ENCODE measurements at regions not wholly inside any gene's neighbourhood (a gene's known extent, or its start where the extent isn't known, plus 50 kb on each side); places are given as distances from the start of the nearest gene placed in this dataset.

GRCh38 chr6:94323853-94324252 is 904.5 kb upstream of the EPHA7 start:
- DNase-seq (ENCODE audit: low spot score in 2 of 2) (no peak), ATAC-seq (no peak)
- Mint-ChIP-seq H3K4me1 (no peaks in the 10 kb centered on the region), H3K36me3 (no peaks in the 10 kb centered on the region), H3K9me3 (peaks cover 10% of the 10 kb centered on the region), H3K4me3 (no peak overlapping the region), H3K27ac (no peak overlapping the region)

DNA sequence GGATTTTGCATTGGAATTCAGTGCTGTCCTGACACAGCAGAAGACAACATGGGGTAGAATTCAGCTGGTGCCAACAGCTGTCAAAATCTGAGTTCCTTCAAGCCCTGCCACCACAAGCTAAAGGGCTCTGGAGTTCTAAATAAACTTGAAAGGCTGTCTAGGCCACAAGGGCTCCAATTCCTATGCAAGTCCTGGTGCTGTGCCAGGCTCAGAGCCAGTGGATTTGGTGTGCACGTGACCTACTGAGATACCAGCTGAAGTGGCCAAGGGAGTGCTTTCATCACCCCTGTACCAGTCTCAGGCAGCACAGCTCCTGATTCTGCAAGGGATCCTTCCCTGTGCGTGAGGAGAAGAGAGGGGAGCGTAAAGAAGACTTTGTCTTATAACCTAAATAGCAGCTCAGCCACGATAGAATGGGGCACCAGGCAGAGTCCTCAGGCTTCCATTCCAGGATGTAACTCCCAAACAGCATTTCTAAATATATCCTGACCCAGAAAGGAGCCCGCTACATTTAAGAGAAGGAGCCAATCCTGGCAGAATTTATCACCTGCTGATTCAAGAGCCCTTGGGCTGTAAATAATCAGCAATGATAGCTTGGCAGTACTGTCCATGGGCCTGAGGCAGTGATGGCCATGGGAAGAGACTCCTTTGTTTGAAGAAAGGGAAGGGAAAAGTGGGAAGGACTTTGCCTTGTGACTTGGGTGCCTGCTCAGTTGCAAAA is 881.2 kb upstream of the EPHA7 start:
- ATAC-seq (no peak), DNase-seq (ENCODE audit: low spot score in 2 of 2) (no peak)
- no peaks in the 10 kb centered on the region for H3K36me3 Mint-ChIP-seq
- no peaks in the 10 kb centered on the region for H3K4me1 Mint-ChIP-seq
- no peak overlapping the region for H3K27ac Mint-ChIP-seq
- peaks cover 9% of the 10 kb centered on the region for H3K9me3 Mint-ChIP-seq
- no peak overlapping the region for H3K4me3 Mint-ChIP-seq

GRCh38 chr6:94289131-94289530 is 869.8 kb upstream of the EPHA7 start:
- H3K4me1 Mint-ChIP-seq = no peaks in the 10 kb centered on the region
- DNase-seq (ENCODE audit: low spot score in 2 of 2) = no peak
- no peak overlapping the region for H3K27ac Mint-ChIP-seq
- ATAC-seq = no peak
- no peak overlapping the region for H3K4me3 Mint-ChIP-seq
- H3K36me3 Mint-ChIP-seq = no peaks in the 10 kb centered on the region
- peaks cover 3% of the 10 kb centered on the region for H3K9me3 Mint-ChIP-seq

- no peaks in the 10 kb centered on the region for H3K4me1 Mint-ChIP-seq
- no peak overlapping the region for H3K4me3 Mint-ChIP-seq
- no peak overlapping the region for H3K27ac Mint-ChIP-seq
- DNase-seq (ENCODE audit: low spot score in 2 of 2) (no peak), ATAC-seq (no peak)
- peaks cover 5% of the 10 kb centered on the region for H3K9me3 Mint-ChIP-seq
- H3K36me3 Mint-ChIP-seq = no peaks in the 10 kb centered on the region
Measured at GRCh38 chr6:94278146-94278545, 858.8 kb upstream of the EPHA7 start.

DNA sequence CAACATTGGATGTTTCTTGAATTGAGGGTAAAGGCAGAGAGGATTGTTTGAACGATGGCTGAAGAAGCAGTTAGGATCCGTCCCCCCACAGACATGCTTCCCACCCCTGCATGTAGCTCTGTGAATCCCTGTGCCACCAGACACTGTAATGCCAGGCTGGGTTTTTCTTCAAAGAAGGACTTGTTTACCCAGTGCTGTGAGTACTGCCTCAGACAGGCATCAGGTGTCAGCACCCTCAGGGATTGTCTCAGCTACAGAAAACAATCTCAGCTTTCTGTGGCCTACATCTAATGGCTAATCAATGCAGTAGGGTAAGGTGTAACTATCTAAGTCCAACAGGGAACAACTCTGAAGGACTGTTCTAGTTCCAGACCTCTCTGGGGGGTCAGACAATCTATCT is 853.0 kb upstream of the EPHA7 start:
- no peak for ATAC-seq
- Mint-ChIP-seq H3K4me3 (no peak overlapping the region), H3K36me3 (no peaks in the 10 kb centered on the region)

DNA sequence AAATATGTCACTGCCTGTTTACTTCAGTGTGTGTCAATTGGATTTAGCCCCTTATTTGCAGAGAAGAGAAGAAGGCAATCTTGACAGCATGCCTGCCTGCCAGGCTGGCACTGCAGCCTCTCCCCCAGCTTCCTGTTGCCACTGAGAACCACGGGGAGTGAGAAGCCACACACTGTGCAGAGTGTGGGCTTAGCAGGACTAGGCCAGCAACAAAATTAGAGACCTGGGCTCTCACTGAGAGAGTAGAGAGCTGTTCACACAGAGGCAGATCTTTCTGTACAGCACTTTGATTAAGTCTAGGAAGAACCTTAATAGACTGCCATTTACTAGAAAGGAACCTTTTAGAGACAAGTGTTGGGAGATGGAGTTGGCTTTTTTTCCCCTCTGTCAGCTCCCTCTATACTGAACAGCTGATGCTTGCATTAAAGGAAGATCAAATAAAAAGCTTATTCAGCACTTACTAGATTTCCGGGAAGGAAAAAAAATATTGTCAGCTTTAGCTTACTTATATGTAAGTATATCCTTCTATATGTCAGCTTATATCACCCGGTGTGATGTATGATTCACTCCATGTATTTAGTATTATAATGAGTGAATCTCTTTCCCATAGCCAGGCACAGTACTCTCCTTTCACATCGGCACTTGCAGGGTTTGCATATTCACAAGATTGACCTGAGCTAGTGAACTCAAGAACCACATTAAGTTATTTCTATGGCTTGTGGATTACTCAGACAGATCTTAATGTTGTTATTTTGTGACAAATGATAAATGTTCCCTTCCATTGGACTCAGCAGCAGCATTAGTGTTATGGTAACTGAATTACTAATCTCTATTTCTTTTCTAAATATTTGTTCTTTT is 851.0 kb upstream of the EPHA7 start:
- H3K27ac Mint-ChIP-seq = no peak overlapping the region
- H3K36me3 Mint-ChIP-seq = no peaks in the 10 kb centered on the region
- DNase-seq (ENCODE audit: low spot score in 2 of 2) = no peak
- no peak overlapping the region for H3K4me3 Mint-ChIP-seq
- ATAC-seq = no peak
- H3K4me1 Mint-ChIP-seq = no peaks in the 10 kb centered on the region
- peaks cover 25% of the 10 kb centered on the region for H3K9me3 Mint-ChIP-seq

More for the DNA sequence above, 853.0 kb upstream of the EPHA7 start:
- no peak for DNase-seq (ENCODE audit: low spot score in 2 of 2)
- Mint-ChIP-seq H3K4me1 (no peaks in the 10 kb centered on the region), H3K27ac (no peak overlapping the region), H3K9me3 (peaks cover 12% of the 10 kb centered on the region)

DNA sequence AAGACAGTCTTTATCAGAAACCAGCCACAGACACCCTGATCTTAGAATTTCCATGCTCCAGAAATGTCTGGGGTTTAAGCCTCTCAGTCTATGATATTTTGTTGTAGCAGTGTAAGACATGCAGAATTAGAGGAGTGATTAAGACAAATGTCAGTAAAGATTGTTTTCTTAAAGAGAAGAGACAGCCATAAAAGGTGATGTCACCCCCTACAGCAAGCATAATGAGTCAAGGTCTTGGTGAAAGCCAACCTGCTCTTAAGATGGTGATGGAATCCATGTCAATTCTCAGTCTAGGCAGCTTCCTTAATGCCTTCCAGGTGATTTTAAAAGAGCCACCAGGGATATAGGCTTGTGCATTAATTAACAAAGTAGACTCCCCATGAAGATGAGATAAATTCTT is 849.9 kb upstream of the EPHA7 start:
- DNase-seq (ENCODE audit: low spot score in 2 of 2) = no peak
- Mint-ChIP-seq H3K4me3 (no peak overlapping the region), H3K36me3 (no peaks in the 10 kb centered on the region), H3K9me3 (peaks cover 31% of the 10 kb centered on the region), H3K27ac (no peak overlapping the region), H3K4me1 (no peaks in the 10 kb centered on the region)
- no peak for ATAC-seq

GRCh38 chr6:94260765-94261164 is 841.4 kb upstream of the EPHA7 start:
- H3K36me3 Mint-ChIP-seq = no peaks in the 10 kb centered on the region
- no peaks in the 10 kb centered on the region for H3K4me1 Mint-ChIP-seq

GRCh38 chr6:94254689-94255088 is 835.3 kb upstream of the EPHA7 start:
- H3K36me3 Mint-ChIP-seq = no peaks in the 10 kb centered on the region
- no peak overlapping the region for H3K27ac Mint-ChIP-seq
- ATAC-seq = no peak
- H3K4me3 Mint-ChIP-seq = no peak overlapping the region
- H3K9me3 Mint-ChIP-seq = peaks cover 11% of the 10 kb centered on the region
- no peaks in the 10 kb centered on the region for H3K4me1 Mint-ChIP-seq
- no peak for DNase-seq (ENCODE audit: low spot score in 2 of 2)

More at GRCh38 chr6:94260765-94261164, 841.4 kb upstream of the EPHA7 start:
- H3K4me3 Mint-ChIP-seq = no peak overlapping the region
- no peak for DNase-seq (ENCODE audit: low spot score in 2 of 2)
- H3K9me3 Mint-ChIP-seq = peaks cover 20% of the 10 kb centered on the region
- no peak for ATAC-seq
- H3K27ac Mint-ChIP-seq = no peak overlapping the region

DNA sequence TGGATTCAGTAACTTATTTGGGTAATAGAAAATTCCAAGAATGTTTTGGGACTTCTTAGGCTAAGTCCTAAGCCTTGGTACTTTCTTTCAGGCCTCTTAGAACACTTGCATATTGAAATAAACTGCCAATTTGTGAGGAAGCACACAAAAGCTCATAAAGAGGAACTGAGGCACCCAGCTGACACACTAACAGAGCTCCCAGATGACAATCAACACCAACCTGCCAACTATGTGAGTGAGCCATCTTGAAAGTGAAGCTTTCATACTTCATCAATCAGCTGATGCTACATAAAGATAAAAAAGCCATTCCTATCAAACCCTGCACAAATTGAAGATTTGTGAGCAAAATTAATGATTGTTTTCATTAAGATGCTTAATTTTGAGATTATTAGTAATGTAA is 832.5 kb upstream of the EPHA7 start:
- Mint-ChIP-seq H3K27ac (no peak overlapping the region), H3K36me3 (no peaks in the 10 kb centered on the region), H3K4me3 (no peak overlapping the region), H3K4me1 (no peaks in the 10 kb centered on the region), H3K9me3 (peaks cover 12% of the 10 kb centered on the region)
- DNase-seq (ENCODE audit: low spot score in 2 of 2) (no peak), ATAC-seq (no peak)

DNA sequence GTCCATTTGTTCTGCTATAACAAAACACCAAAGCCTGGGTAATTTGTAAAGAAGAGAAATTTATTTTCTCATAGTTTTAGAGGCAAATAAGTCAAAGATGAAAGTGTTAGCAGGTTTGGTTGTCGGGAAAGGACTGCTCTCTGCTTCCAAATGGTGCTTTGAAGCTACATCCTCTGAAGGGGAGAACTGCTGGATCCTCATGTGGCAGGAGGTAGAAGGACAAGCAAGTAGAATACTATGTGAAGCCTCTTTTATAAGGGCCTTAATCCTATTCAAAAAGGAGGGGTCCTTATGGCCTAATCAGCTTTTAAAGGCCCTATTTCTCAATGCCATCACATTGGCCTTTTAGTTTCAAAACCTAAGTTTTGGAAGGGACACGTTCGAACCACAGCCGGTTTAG is 826.0 kb upstream of the EPHA7 start:
- no peaks in the 10 kb centered on the region for H3K4me1 Mint-ChIP-seq
- no peak overlapping the region for H3K27ac Mint-ChIP-seq
- H3K4me3 Mint-ChIP-seq = no peak overlapping the region
- no peaks in the 10 kb centered on the region for H3K36me3 Mint-ChIP-seq
- no peak for DNase-seq (ENCODE audit: low spot score in 2 of 2)
- H3K9me3 Mint-ChIP-seq = peaks cover 7% of the 10 kb centered on the region
- ATAC-seq = no peak

DNA sequence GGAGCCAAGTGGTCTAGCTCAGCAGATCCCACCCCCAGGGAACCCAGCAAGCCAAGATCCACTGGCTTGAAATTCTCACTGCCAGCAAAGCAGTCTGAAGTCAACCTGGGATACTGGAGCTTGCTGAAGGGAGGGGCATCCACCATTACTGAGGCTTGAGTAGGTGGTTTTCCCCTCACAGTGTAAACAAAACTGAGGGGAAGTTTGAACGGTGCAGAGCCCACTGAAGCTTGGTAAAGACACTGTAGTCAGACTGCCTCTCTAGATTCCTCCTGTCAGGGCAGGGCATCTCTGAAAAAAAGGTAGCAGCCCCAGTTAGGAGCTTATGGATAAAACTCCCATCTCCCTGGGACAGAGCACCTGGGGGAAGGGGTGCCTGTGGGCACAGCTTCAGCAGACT is 819.5 kb upstream of the EPHA7 start:
- no peak for DNase-seq (ENCODE audit: low spot score in 2 of 2)
- no peaks in the 10 kb centered on the region for H3K4me1 Mint-ChIP-seq
- ATAC-seq = no peak
- no peaks in the 10 kb centered on the region for H3K36me3 Mint-ChIP-seq
- H3K27ac Mint-ChIP-seq = no peak overlapping the region
- H3K4me3 Mint-ChIP-seq = no peak overlapping the region
- peaks cover 9% of the 10 kb centered on the region for H3K9me3 Mint-ChIP-seq

DNA sequence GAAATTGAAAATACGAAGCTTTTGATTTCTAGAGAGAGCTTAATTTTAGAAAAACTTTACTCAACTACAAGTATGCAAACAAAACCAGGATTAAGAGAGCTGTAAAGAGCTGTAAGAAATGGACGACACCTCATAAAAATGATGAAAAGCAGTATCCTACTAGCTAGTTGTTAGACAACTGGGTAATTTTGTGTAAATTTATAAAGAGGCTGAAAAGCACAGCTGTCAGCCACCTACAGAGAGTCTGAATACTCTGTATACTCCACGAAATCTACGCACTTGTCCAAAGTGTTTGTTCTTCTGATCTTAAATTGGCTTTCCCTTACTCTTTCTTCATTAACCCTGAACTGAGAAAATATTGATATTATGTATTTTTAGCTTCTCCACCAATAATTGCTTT is 808.4 kb upstream of the EPHA7 start:
- no peak for DNase-seq (ENCODE audit: low spot score in 2 of 2)
- no peak for ATAC-seq
- no peaks in the 10 kb centered on the region for H3K36me3 Mint-ChIP-seq
- H3K4me1 Mint-ChIP-seq = no peaks in the 10 kb centered on the region
- H3K4me3 Mint-ChIP-seq = no peak overlapping the region
- no peak overlapping the region for H3K27ac Mint-ChIP-seq
- H3K9me3 Mint-ChIP-seq = peaks cover 8% of the 10 kb centered on the region

- Mint-ChIP-seq H3K4me3 (no peak overlapping the region), H3K9me3 (peaks cover 6% of the 10 kb centered on the region), H3K4me1 (no peaks in the 10 kb centered on the region), H3K36me3 (no peaks in the 10 kb centered on the region), H3K27ac (no peak overlapping the region)
- DNase-seq (ENCODE audit: low spot score in 2 of 2) (no peak), ATAC-seq (no peak)
Measured at GRCh38 chr6:94217836-94218235, 798.5 kb upstream of the EPHA7 start.

DNA sequence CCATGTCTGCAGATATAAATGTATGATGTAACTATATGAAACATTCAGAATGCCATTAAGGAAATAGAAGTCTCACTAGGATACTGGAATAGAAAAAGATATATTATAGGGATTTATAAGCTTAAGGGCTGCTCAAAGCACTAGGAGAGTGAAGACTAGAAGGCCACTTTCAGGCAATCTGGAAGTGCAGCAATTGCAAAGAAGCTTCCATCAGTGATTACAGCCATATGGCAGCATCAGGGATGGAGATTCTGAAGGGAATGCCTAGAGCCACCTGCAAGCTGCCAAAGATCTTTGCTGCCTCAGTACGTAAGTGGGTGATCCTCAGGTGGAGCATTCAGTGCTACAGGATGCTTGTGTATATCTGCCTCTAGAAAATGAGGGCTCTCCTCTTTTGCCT is 796.2 kb upstream of the EPHA7 start:
- ATAC-seq = no peak
- Mint-ChIP-seq H3K4me1 (no peaks in the 10 kb centered on the region), H3K4me3 (no peak overlapping the region), H3K27ac (no peak overlapping the region), H3K9me3 (peaks cover 6% of the 10 kb centered on the region), H3K36me3 (no peaks in the 10 kb centered on the region)
- no peak for DNase-seq (ENCODE audit: low spot score in 2 of 2)

DNA sequence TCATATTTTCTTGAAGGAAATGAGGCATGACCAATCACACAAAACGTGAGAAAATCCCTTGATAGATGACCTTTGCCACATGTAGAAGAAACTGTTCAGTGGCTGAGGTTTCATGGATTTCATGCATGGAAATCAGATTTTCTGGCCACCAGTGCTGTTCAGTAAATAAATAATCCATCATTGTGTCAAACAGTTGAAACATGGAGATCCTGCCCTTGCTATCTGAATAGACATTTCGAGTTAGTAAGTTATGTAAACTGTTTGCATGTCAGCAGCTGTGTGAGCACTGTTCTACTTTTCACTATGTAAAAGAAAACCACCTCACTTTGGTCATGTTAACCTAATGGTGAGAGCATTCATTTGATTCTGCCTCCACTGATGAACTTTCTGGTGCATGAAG is 793.9 kb upstream of the EPHA7 start:
- H3K36me3 Mint-ChIP-seq = no peaks in the 10 kb centered on the region
- DNase-seq (ENCODE audit: low spot score in 2 of 2) = no peak
- no peak overlapping the region for H3K27ac Mint-ChIP-seq
- ATAC-seq = no peak
- H3K9me3 Mint-ChIP-seq = peaks cover 4% of the 10 kb centered on the region
- H3K4me3 Mint-ChIP-seq = no peak overlapping the region
- H3K4me1 Mint-ChIP-seq = no peaks in the 10 kb centered on the region

All from stimulated activated effector memory CD8-positive, alpha-beta T cell treated with anti-CD3 and anti-CD28 coated beads, Interleukin-12 subunit alpha, Interleukin-12 subunit beta, amount 100 ng/mL, for 72 hours (primary cell).